ENCODE measurements at regions not wholly inside any gene's neighbourhood (a gene's known extent, or its start where the extent isn't known, plus 50 kb on each side); places are given as distances from the start of the nearest gene placed in this dataset.

DNA sequence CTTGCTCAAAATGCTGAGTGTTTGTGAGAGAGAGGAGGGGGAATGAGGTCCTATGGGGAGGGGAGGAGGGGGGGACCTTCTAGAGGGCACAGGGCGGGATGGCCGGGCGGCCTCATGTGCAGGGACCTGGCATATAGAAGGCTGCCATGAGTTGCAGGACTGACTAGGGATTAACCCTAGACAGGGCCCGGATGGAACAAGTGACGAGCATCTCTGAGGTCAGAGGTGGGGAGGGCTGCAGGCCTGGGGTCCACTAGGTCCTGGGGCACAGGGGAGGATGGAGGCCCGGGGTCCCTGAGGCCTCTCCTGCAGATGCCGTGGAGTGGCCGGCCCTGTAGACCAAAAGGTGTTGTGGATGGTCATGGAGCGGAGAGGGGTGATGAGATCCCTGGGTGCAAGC lies 104.0 kb upstream of the EIF5 start:
- POLR2A ChIA-PET, result no interaction called here
- no peaks in the 10 kb centered on the region for H3K36me3 Mint-ChIP-seq (ENCODE audit: insufficient read depth, unreplicated experiment)
- no peaks in the 10 kb centered on the region for H3K4me1 Mint-ChIP-seq (ENCODE audit: low read depth, unreplicated experiment)
- CTCF ChIA-PET, result no interaction called here
- Histone ChIP-seq H3K4me1 (no peaks in the 10 kb centered on the region), H3K4me3 (ENCODE audit: low read depth, low read length) (no peak overlapping the region), H3K36me3 (ENCODE audit: control insufficient read depth, insufficient read depth, low read length) (no peaks in the 10 kb centered on the region), H3K27me3 (replicated peaks; ENCODE audit: control insufficient read depth, insufficient read depth, low read length) (no peaks in the 10 kb centered on the region), H3K9me3 (no peaks in the 10 kb centered on the region)
- no peaks in the 10 kb centered on the region for H3K9me3 Mint-ChIP-seq (ENCODE audit: unreplicated experiment)
- TF ChIP-seq, protein P1, sequence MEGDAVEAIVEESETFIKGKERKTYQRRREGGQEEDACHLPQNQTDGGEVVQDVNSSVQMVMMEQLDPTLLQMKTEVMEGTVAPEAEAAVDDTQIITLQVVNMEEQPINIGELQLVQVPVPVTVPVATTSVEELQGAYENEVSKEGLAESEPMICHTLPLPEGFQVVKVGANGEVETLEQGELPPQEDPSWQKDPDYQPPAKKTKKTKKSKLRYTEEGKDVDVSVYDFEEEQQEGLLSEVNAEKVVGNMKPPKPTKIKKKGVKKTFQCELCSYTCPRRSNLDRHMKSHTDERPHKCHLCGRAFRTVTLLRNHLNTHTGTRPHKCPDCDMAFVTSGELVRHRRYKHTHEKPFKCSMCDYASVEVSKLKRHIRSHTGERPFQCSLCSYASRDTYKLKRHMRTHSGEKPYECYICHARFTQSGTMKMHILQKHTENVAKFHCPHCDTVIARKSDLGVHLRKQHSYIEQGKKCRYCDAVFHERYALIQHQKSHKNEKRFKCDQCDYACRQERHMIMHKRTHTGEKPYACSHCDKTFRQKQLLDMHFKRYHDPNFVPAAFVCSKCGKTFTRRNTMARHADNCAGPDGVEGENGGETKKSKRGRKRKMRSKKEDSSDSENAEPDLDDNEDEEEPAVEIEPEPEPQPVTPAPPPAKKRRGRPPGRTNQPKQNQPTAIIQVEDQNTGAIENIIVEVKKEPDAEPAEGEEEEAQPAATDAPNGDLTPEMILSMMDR (IDR thresholded peaks at IDR 0.05; ENCODE audit: insufficient read depth in 1 of 2, low read depth in 1 of 2, low read length in 1 of 2, severe bottlenecking in 1 of 2, unreplicated experiment in 1 of 2), result no peak
- intact Hi-C loops (cut with micrococcal nuclease; ENCODE audit: unreplicated experiment), result no loop called here
- no peak overlapping the region for H3K4me3 Mint-ChIP-seq (ENCODE audit: unreplicated experiment)
- H3K27me3 Mint-ChIP-seq (ENCODE audit: insufficient read depth, unreplicated experiment), result no peaks in the 10 kb centered on the region
- DNase-seq, result no peak
- no peak overlapping the region for H3K27ac Mint-ChIP-seq (ENCODE audit: unreplicated experiment)
- BruUV-seq (replicated peaks), result no TSS peak

DNA sequence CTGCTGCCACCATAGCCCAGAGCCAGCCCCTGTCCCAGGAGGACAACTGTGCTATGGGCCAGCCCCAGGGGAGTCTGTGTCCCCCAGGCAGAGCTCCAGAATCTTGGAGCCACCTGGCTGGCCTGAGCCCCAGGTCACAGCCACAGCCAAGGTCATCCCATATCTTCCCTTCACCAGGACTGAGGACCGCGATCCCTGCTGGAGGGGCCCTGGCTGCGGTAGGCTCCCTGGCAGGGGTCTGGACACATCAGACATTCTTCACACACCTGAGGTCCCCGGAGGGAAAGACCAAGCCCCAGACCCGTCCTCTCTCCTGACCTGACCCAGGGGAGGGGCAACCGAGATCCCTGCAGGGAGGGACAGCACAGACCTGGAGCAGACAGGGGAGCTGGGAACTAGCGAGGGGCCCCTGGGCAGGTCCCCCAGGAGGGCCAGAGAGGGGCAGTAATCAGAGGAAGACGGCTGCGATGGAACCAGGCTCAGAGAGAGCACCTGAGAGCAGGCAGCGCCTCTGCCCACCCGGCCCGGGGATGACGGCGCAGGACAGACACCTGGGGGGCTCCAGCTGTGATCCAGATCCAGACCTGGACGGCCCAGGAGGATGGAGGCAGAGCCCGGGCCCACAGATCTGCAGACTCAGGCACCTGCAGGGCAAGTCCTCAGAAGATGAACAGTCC lies 103.2 kb upstream of the EIF5 start:
- H3K27me3 Mint-ChIP-seq (ENCODE audit: insufficient read depth, unreplicated experiment), result no peaks in the 10 kb centered on the region
- Histone ChIP-seq H3K4me1 (no peaks in the 10 kb centered on the region), H3K36me3 (ENCODE audit: control insufficient read depth, insufficient read depth, low read length) (no peaks in the 10 kb centered on the region), H3K27me3 (replicated peaks; ENCODE audit: control insufficient read depth, insufficient read depth, low read length) (no peaks in the 10 kb centered on the region), H3K4me3 (ENCODE audit: low read depth, low read length) (no peak overlapping the region), H3K9me3 (no peaks in the 10 kb centered on the region)
- H3K4me1 Mint-ChIP-seq (ENCODE audit: low read depth, unreplicated experiment), result no peaks in the 10 kb centered on the region
- ChIA-PET CTCF (no interaction called here), POLR2A (no interaction called here)
- DNase-seq, result no peak
- no peaks in the 10 kb centered on the region for H3K36me3 Mint-ChIP-seq (ENCODE audit: insufficient read depth, unreplicated experiment)
- no peak overlapping the region for H3K4me3 Mint-ChIP-seq (ENCODE audit: unreplicated experiment)
- H3K9me3 Mint-ChIP-seq (ENCODE audit: unreplicated experiment), result peaks cover 4% of the 10 kb centered on the region
- intact Hi-C loops (cut with micrococcal nuclease; ENCODE audit: unreplicated experiment), result no loop called here
- BruUV-seq (replicated peaks), result no TSS peak
- TF ChIP-seq, protein P1 (IDR thresholded peaks at IDR 0.05; ENCODE audit: insufficient read depth in 1 of 2, low read depth in 1 of 2, low read length in 1 of 2, severe bottlenecking in 1 of 2, unreplicated experiment in 1 of 2), result no peak
- no peak overlapping the region for H3K27ac Mint-ChIP-seq (ENCODE audit: unreplicated experiment)

DNA sequence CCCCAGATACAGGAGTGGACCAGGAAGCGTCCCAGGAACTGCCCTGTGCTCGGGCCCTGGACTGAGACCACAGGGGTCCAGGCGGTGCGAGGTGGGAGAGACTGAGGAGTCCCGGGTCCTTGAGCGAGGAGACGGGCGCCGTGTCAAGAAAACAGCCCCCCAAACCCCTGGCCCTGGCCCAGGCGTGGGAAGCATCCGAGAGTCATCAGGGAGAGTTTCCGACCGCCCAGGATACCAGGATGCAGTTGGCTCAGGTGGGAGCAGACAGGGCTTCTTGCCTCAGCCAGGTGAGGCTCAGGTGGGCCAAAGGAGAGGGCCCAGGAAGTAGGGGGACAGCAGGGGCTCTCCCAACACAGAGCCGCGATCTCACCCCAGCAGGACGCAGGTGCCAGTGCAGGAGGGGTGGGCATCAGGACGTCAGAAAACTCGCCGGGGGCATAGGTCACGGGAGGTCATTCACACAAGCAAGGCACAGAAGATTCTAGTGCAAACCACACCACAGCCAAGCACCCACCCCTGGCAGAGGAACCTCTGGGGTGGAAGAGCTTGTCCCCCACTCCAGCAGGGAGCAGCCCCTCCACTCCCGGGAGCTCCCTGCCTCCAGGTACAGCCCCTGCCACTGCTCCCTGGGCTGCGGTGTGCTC lies 102.5 kb upstream of the EIF5 start:
- no peak for DNase-seq
- intact Hi-C loops (cut with micrococcal nuclease; ENCODE audit: unreplicated experiment), result no loop called here
- Mint-ChIP-seq H3K27me3 (ENCODE audit: insufficient read depth, unreplicated experiment) (no peaks in the 10 kb centered on the region), H3K36me3 (ENCODE audit: insufficient read depth, unreplicated experiment) (no peaks in the 10 kb centered on the region), H3K9me3 (ENCODE audit: unreplicated experiment) (peaks cover 9% of the 10 kb centered on the region), H3K4me1 (ENCODE audit: low read depth, unreplicated experiment) (no peaks in the 10 kb centered on the region), H3K27ac (ENCODE audit: unreplicated experiment) (no peak overlapping the region), H3K4me3 (ENCODE audit: unreplicated experiment) (no peak overlapping the region)
- ChIA-PET POLR2A (no interaction called here), CTCF (no interaction called here)
- no peaks in the 10 kb centered on the region for H3K27me3 ChIP-seq (replicated peaks; ENCODE audit: control insufficient read depth, insufficient read depth, low read length)
- TF ChIP-seq, protein P1 (IDR thresholded peaks at IDR 0.05; ENCODE audit: insufficient read depth in 1 of 2, low read depth in 1 of 2, low read length in 1 of 2, severe bottlenecking in 1 of 2, unreplicated experiment in 1 of 2), result no peak
- no peaks in the 10 kb centered on the region for H3K4me1 ChIP-seq
- no peaks in the 10 kb centered on the region for H3K9me3 ChIP-seq
- no peaks in the 10 kb centered on the region for H3K36me3 ChIP-seq (ENCODE audit: control insufficient read depth, insufficient read depth, low read length)
- H3K4me3 ChIP-seq (ENCODE audit: low read depth, low read length), result no peak overlapping the region
- BruUV-seq (replicated peaks), result no TSS peak
